VCaP (cell line): ENCODE measurements at regions not wholly inside any gene's neighbourhood (a gene's known extent, or its start where the extent isn't known, plus 50 kb on each side); places are given as distances from the start of the nearest gene placed in this dataset.
"Not testable (repeated sequence)": the region's sequence is repeated elsewhere in the genome, so short reads cannot be mapped to it uniquely, and the experiment has no call there.

Source experiments
- H3K27ac ChIP-seq: fragments of 450-650 bp; 2 replicates; pipeline ENCODE4 v1.5.1; 2017
- CTCF ChIP-seq: fragments of 450-650 bp; conservative IDR thresholded peaks from 2 replicates; pipeline ENCODE4 v1.5.1; 2017; ENCODE audit warnings: mild to moderate bottlenecking, moderate library complexity

- peak overlapping the region; percentile 56 for H3K27ac ChIP-seq
- TF ChIP-seq CTCF = no peak
These were observed 94.8 kb downstream of the NPIPB11 start for GRCh38 chr16:29311461-29312344.

DNA sequence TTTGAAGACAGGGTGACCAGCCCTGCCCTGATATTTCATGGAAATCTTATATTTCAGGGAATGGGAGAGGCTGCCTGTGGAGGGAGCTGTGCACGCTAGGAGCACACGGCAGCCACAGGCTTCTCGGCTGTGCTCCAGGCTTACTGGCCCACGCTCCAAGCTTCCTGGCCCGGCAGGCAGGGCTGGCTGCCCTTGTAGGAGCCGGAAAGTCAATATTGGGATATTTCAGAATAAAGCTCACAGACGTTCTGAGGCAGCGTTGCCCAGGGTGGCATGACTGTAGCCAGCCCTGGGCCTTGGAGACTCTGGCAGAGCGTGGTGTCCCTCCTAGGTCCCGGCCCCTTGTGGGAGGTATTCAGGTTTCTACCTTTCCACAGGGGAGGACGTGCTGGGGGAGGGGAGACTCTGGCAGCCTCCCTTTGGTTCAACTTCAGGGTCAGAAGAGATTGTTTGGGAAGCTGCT is 95.6 kb downstream of the NPIPB11 start:
- TF ChIP-seq CTCF = peak; percentile 58
- peak overlapping the region; percentile 56 for H3K27ac ChIP-seq

DNA sequence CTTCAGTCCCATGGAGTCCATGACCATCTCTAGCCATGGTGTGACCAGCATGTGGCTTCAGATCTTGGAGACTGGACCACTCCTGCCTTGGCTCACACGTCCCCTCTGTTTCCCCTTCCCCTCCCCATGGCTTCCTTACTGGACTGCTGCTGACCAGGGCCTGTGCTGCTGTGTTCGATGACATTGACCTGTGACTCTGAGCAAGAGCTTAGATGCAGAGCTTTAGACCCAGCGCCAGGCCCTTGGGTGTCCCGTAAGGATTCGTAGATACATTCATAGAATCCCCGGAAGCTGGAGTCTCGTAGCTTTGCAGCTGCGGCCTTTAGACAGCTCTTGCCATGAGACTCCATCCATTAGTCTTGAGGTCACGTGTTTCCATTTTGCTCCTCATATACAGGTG is 96.3 kb downstream of the NPIPB11 start:
- H3K27ac ChIP-seq = peak overlapping the region; percentile 56; the same call in 1 of the 2 replicates

GRCh38 chr16:29309601-29310000 is 96.9 kb downstream of the NPIPB11 start:
- H3K27ac ChIP-seq = not testable (repeated sequence)

DNA sequence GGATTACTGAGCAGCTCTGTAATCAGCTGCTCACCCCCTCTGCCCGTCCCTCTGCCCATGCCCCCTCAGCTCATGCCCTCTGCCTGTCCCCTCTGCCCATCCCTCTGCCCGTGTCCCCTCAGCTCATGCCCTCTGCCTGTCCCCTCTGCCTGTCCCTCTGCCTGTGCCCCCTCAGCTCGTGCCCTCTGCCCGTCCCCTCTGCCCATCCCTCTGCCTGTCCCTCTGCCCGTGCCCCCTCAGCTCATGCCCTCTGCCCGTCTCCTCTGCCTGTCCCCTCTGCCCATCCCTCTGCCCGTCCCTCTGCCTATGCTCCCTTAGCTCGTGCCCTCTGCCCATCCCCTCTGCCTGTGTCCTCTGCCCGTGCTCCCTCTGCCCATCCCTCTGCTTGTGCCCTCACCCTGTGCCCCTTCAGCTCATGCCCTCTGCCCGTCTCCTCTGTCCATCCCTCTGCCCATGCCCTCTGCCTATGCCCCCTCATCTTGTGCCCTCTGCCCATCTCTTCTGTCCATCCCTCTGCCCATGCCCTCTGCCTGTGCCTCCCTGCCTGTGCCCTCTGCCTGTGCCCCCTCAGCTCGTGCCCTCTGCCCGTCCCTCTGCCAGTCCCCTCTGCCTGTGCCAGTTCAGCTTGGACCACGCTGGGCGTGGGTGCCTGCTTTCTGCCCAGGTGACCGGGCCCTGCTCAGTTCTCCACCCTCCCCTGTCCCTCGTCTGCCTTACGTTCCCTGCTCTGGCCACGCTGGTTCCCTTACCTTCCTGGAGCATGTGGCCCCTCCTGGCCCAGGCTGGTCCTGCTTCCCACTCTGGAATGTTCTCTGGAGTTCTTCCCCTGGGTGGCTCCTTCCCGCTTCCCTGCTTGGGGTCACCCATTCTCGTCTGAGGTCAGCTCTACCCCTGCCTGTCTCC is 97.6 kb downstream of the NPIPB11 start:
- no peak overlapping the region for H3K27ac ChIP-seq
- no peak for TF ChIP-seq CTCF

- no peak overlapping the region for H3K27ac ChIP-seq
- TF ChIP-seq CTCF = no peak
These were observed 98.7 kb downstream of the NPIPB11 start for GRCh38 chr16:29307598-29308507.

- no peak overlapping the region for H3K27ac ChIP-seq
These were observed 99.4 kb downstream of the NPIPB11 start for GRCh38 chr16:29306943-29307597.

More at GRCh38 chr16:29306943-29307597, 99.4 kb downstream of the NPIPB11 start:
- TF ChIP-seq CTCF = no peak
